GM21367 (cell line): ENCODE measurements at regions not wholly inside any gene's neighbourhood (a gene's known extent, or its start where the extent isn't known, plus 50 kb on each side); places are given as distances from the start of the nearest gene placed in this dataset.

Source experiments
- ATAC-seq: cut with Tn5 transposase; IDR thresholded peaks from one replicate; pipeline ENCODE4 v1.9.1; 2021; ENCODE audit not compliant: unreplicated experiment

DNA sequence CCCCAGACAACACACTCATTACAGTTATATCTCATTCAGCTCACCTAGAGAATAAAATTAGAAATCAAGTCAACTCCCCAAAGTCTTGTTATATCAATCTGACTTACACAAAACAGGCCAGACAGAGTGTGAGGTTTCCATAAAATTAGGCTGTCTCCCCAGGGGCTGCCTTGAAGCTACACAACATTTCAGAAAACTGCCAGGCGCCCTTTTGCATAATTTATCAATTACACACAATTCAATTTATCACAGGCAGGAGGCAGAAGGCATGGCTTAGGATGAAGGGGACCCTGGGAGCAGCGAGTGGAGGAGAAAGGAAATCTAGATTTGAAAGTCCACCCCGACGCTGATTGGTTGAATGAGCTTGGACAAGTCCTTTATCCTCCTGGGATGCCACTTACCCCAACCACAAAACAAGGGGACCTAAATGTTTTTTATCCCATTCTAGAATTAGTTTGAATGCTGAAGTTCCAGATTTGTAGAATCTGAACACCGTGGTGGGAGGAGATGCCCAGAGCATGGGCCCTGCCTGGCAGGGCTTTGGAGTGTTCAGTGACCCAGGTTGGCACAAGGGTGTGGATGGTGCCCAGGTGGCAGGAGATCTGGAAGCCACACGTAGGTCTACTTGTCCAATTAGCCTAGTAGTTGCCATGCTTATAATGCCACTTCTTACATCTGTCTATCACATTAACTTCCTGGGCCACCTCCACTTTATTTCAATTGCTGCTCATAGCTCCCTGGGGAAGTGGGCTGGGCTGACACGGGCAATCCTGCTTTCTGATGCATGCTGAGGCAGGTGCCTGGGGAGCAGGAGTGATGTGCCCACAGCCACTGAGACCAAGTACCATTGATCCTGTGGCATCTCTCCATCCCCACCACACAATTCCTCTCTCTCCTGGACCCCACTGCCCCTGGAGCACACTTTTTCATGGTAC is 119.8 kb upstream of the TLE3 start:
- ATAC-seq: no peak

DNA sequence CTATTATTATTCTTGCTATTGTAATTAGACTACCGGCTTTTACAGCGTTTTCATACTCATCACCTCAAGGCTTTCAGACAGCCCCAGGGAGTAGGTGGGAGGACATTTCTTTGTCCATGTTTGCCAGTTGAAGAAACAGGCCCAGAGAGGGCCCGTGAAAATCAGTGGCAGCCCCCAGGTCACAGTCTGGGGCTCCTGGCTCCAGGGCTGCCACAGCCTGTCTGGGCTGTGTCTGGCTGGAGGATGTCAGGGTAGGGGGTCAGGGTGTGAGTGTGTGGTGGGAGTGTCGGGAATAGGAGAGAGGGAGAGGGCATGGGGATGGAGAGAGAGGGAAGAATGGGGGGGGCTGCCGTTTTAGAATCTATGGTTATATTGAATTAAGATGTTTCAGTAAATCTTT is 118.2 kb upstream of the TLE3 start:
- ATAC-seq: no peak

DNA sequence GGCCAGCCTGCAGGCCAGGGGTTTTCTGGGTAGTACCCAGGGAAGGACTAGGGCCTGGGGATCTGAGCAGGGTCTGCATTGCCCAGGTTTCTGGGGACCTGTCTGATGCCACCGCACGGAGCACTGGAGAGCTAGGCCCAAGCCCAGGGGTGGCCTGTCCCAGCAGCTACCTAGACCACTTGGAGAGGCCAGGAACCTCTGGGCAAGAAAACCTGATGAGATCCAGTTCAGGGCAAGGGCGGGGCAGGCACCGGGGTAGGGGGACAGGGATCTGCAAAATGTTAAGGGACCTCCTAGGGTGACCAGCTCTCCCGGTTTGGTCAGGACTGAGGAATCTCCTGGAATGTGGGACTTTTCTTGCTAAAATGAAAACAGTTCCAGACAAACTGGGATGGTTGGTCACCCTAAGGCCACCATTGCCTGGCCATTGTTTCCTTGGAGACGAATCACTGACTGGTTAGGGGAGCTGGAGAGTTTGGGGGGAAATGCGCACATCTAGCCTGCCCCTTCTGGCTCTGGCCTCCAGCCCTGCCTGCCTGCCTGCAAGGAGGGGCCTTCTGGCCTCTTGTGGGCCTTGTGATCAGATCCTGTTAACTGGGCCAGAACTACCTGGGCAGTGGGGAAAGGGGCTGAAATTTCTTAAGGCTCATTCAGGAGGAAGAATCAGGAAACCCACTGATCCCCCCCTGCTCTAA is 117.4 kb upstream of the TLE3 start:
- ATAC-seq: no peak

DNA sequence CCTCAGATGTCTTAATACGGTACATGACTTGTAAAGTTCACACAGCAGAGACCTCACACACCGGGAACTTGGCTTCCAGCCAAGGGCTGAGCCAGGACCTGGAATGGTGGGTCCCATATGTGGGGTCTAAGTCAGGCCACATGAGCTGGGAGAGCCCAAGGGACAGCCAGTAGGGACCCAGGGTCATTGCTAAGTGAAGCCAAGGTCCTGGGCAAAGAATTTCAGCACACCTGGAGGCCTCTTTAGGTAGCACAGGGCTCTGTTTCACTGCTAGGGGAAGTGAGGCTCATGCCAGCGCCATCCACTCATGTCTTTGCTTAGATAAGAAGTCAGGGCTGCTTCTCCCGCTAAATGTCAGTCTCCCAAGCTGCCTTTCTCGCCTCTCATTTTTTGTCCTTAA is 116.6 kb upstream of the TLE3 start:
- no peak for ATAC-seq

DNA sequence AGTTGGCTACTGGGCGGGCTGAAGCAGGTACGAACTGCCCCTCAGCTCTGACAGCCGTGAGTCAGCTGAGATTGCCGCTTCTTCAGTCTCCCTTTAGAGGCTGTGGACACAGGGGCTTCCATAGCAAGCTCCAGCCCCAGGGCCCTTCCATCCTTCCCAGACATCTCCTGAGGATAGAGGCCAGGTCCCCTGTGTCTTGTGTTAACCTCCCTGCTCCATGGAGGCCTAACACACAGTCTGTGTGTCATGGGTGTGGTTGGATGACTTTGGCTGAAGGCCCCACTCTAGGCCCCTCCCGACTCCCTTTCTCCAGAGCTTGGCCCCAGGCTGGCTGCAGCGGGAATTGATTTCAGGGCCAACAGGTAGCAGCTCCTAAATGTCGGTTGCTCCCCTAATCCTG is 116.1 kb upstream of the TLE3 start:
- ATAC-seq: no peak

DNA sequence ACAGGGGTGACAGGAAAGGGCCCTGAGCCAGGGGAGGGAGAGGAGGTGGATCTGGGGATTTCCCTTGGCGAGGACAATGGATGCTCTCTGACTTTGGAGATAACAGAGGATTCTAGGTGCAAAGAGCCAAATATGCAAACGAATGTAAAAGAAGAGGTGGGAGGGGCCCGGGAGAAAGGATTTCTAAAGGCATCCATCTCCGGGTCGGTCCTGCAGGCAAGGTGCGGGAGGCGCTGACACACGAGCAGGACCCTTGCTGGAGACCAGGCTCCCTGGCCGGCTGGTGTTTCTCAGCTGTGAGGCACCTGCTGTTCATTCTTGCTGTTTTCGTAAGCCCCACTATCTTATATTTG is 115.2 kb upstream of the TLE3 start:
- no peak for ATAC-seq

DNA sequence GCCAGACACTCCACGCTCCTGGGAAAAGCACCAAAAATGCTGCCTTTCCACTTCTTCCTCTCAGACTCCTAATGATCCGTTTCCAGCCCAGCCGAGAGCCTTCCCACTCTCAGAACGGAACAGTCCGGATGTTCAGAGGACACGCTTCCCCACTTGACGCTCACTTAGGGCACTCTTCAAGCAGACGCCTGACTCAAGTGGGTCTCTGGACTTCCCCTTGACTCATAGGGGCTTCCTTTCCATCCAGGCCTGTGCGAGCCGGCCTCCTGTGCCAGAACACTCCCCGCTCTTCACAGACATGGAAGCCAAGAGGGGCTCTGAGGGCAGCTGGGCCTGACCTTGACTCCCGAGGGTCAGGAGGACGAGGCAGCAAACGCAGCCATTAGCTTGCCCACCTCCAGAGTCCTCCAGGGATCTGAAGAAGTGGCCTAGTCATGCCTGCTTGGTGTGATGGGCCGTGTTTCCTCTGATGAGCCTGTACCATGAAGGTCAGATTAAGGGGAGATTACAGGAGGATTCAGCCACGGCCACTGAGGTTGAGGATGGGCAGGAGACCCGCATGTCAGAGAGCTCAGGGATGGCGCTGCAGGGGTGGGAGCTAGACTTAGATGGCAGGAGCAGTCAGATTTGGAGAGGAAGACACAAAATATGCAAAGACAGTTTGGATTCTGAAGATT is 114.7 kb upstream of the TLE3 start:
- ATAC-seq: no peak

DNA sequence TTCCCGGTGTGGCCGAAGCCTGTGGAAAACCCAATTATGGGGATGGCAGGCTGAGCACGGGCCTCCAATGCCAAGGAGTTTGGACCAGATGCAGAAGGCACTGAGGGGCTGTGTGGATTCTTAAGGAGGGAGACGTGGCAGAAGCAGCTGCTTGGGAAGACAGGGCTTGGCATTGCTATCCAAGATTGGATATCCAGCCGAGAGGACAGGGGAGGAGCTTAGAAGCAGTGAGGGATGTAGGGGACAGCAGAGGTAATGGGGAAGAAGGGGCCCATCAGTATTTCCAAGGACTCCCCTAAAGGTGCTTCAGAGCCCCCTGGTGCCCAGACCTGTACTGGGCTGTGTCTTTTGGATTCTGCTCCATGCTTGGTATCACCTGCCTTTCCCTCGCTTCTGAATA is 112.8 kb upstream of the TLE3 start:
- ATAC-seq: no peak

DNA sequence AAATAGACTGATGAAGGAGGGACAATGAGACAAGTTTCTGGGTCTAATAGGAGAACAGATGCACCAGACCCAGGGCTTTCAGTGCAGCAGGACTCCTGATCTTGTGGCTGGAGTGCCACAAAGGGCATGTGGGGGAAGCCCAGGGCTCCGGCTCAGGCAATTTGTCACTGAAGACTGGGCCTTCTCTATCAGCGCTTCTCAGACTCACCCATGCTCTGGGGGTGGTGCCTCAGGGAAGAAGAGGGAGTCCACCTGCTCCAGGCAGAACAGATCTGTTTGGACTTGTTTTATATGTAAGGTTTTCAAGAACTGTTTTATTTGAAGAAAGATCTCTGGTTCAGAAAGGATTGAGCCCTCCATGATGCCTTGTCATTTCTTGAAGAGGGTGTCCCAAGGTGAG is 112.4 kb upstream of the TLE3 start:
- ATAC-seq: no peak

DNA sequence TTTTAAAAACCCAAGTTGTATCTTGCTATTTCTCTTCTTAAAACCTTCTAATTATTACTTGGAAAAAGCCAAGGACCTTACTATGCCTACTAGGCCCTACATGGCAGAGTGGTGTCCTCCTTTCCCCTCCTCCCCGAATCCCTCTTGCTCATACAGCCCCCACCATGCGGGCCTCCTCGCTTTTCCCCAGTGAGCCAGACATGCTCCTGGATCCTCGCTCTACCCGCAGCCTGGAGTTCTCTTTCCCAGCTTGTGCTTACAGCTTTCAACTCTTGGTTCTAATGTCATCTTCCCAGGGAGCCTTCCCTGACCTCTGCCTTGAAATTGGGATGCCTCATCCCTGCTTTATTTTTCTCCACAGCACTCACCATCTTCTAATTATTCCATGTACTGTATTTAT is 111.8 kb upstream of the TLE3 start:
- ATAC-seq: no peak

DNA sequence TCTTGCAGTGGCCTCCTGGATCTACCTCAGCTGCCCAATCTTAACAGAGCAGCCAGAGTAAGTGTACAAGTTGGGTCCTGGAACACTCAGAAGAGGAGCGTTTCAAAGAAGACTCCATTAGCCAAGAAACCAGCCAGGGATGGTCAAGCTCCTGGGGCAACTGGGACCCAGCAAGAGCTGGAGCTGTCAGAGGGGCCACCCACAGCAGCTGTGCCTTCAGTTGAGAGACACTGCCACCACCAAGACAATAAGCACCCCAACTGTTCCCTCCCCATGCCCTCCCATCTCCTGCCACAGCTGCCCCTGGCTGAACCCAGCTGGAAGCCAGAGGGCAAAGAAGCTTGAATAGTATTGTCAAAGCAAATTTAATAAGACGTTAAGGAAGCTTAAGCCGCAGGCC is 110.6 kb upstream of the TLE3 start:
- ATAC-seq: no peak

DNA sequence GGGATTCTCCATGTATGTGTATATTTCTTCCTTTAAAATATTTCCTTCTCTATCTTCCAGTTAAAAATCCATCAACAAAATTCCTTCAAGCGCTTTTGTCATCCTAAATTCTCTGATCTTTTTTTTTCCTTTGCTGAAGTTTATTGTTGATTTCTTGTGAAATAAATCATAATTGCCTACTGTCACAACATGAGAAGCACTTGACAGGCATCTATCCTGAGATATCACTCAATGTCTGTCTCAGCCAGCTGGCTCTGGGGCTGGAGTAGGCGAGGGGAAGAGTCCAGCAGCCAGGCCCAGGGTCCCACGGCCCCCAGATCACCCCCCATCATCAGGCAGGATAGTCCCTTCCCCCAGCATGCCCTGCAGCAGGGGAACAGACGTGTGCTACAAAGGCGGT is 109.0 kb upstream of the TLE3 start:
- ATAC-seq: no peak

DNA sequence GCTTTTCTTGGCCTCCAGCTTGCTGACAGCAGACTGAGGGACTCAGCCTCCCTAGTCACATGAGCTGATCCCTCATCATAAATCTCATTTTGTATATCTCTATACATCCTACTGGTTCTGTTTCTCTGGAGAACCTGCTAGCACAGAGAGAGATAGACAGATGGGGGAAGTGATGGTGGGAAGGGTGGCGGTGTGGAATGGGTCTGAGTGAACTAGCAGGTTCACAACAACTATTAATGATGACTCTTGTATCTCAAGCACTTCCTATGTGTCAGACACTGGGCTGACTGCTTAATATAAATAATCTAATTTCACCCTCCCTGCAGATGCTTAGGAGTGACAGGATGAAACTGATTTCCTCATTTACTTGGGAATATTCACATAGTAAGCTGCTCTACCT is 106.9 kb upstream of the TLE3 start:
- ATAC-seq: no peak

DNA sequence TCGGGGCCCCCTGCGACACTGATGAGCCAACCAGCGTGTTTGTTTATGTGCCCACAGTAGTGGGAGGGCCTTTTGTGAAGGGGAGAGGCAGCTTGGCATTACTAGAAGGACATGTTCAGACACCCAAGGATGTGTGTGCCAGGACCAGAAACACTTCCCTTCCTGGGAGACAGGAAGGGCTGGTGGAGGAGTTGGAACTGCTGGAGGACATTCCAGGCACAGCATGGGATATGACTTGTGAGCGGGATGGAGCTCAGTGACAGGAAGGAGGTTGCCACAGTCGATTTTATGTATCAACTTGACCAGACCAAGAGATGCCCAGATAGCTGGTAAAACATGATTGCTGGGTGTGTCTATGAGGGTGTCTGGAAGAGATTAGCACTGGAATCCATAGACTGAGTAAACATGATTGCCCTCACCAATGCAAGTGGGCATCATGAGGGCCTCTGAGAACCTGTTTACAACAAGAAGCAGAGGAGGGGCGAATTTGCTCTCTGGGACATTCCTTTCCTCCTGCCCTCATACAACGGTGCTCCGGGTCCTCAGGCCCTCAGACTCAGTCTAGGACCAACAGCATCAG is 106.4 kb upstream of the TLE3 start:
- no peak for ATAC-seq

DNA sequence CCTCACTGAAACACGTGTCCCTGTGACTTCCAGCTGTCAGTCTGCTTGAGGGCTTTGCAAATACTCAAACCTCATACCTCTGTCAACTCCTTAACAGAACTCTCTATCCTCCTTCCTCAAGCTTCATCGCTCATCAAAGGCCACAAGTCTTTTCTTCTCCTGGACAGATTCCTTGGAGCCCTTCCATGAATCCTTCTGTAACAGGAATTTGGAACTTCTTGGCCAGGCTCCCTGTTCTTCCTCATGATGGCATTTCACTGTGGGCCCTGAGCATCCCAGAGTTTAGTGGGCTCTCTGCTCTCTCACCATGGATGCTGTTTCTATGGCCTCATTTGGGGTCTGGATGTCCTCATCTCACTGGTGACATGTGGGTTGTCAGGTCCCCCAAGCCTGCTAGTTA is 105.0 kb upstream of the TLE3 start:
- no peak for ATAC-seq

DNA sequence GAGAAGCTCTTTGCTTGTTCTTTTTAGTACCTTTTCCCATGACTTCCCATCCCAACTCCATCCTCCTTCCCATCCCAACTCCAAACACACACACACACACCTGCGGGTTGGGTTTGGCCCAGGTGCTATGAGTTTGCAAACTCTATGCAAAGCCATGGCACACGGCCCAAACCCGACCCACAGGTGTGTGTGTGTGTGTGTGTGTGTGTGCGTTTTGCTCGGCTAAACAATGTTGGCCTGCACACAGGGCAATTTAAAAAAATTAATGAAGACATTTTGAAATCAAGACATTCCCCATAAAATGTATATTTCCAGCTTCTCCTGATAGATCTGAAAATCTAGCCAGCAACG is 103.7 kb upstream of the TLE3 start:
- ATAC-seq: no peak

DNA sequence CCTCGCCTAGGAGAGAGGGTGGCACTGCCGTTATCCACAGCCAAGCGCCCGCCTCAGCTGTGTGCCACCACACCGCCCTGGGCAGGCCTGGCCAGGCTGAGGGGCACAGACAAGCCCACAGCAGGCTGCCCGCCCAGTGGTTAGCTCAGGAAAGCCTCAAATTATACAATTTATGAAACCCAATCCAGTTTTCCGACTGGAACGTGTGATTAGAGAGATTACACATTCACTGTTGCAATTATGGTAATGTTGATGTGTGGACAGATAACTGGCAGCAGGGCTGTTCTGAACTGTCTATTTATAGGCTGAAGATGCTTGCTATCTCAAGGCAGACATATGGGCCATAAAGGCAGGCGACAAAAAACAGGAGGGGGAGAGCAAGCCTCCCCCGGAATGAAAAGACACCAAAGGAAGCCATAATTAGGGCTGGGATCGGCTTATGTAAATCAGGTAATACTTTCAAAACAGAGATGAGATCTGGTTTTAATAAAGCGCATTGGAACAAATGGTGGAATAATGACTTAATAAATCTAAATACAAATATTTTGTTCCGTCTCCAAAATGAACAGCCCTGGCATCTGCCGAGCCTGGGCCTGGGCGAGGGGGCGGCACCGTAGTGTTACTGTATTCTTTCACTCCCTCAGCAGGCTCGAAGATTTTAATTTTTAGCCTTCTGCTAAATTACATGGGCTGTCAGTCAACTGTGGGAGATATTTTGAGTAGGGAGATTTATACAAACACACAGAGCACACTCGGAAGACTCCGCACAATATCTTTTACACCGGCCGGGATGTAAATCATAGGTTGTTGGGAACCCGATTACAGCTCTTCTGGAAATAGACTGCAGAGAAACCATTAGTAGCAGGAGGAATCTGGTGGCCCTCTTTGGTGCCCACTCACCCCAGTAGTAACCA is 103.1 kb upstream of the TLE3 start:
- ATAC-seq: no peak

DNA sequence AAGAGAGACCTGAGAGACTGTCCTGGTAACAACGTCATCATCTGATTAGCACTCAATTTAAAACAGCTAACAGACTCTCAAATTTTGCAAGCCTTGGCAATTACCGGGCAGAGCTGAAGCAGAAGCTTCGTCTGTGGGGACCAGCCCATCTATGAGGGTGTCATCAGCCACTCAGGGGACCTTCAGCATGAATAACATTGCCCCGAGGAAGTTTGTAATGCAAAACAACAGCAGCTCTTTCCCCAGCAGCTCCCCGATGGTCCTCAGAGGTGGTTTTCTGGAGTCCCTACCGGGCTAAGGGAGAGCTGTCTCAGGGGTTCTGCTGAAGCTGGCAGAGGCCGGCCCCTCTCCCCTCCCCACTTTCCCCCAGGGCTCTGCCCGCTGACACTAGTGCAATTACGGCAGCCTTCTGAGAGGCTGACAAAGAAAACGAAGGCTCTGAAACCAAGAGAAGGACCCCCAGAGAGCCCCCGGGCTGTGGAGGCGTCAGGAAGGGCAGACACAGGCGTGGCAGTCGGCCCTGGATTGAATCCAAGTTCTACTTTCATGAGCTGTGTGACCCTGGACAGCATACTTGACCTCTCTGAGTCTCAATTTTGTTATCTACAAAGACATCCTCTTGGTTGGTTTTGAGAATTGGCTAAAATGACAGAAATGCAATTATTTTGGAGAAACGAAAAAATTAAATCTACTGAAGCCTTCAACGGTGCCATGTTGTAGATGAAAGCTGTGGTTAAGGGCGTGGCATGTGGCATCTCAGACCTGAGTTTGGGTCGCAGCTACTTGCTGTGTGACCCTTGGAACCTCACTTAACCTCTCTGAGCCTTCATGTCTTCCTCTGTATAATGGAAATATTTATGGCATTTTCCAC is 102.1 kb upstream of the TLE3 start:
- no peak for ATAC-seq

DNA sequence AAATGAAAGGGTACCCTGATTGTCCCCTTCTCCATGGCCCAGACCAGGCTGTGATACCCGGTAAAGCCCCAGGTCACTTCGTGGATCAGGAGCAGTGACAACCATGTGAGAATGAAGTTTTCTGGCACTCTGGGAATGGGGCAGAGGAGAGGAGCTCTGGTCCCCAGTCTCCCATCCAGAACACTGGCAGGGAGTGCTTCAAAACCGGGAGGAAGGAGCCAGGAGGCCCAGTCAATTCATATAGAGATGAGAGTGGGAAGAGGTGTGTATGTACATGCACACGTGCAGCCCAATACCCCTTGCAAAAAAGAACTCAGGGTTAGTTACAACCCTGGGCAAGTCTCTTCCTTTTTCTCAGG is 101.4 kb upstream of the TLE3 start:
- no peak for ATAC-seq
